ENCODE measurements at regions not wholly inside any gene's neighbourhood (a gene's known extent, or its start where the extent isn't known, plus 50 kb on each side); places are given as distances from the start of the nearest gene placed in this dataset.
A peak's percentile ranks its signal among the peaks of the same experiment; 100 is the strongest.

DNA sequence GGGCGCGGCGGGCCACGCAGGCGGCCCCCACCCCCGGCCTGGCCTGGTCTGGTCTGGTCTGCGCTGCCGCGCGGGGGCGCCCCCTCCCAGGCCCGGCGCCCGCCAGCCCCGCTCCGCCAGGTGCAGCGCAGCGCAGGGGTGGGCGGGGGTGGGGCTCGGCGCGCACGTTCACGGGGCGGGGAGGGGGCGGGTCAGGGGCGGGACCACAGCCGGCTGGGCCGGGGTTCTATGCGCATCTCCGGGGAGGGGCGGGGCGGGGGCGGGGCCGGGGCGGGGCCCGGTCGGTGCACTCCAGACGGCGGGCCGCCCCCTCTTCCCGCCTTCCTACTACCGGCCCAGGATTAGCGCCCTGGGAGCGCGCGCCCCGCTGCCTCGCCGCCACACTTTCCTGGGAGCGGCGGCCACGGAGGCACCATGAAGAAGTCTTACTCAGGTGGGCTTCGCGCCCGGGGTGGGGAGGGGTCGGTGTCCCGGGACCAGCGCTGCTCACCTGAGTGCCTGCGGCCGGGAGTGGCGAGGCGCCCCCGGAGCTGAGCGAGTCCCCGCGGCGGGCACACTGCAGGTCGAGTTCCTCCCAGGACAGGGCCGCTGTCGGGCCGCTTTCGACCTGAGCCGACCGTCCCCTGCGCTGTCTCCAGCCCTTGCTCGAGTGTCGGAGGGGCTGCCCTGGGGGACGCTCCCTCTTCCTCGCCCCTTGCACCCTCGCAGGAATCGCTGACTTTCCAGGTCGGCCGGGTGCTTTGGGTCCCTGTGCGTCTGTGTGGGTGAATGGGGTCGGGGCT lies 140.5 kb downstream of the SEC14L1 start (continued):
- TF ChIP-seq, protein P1, sequence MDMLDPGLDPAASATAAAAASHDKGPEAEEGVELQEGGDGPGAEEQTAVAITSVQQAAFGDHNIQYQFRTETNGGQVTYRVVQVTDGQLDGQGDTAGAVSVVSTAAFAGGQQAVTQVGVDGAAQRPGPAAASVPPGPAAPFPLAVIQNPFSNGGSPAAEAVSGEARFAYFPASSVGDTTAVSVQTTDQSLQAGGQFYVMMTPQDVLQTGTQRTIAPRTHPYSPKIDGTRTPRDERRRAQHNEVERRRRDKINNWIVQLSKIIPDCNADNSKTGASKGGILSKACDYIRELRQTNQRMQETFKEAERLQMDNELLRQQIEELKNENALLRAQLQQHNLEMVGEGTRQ (IDR thresholded peaks at IDR 0.05; ENCODE audit: low read depth, low read length), result no peak
- TF ChIP-seq, protein P1 (CRISPR knock-in tag; IDR thresholded peaks at IDR 0.05; ENCODE audit: borderline replicate concordance), result no peak; the same call in 1 of the 2 replicates
- TF ChIP-seq, protein P2, sequence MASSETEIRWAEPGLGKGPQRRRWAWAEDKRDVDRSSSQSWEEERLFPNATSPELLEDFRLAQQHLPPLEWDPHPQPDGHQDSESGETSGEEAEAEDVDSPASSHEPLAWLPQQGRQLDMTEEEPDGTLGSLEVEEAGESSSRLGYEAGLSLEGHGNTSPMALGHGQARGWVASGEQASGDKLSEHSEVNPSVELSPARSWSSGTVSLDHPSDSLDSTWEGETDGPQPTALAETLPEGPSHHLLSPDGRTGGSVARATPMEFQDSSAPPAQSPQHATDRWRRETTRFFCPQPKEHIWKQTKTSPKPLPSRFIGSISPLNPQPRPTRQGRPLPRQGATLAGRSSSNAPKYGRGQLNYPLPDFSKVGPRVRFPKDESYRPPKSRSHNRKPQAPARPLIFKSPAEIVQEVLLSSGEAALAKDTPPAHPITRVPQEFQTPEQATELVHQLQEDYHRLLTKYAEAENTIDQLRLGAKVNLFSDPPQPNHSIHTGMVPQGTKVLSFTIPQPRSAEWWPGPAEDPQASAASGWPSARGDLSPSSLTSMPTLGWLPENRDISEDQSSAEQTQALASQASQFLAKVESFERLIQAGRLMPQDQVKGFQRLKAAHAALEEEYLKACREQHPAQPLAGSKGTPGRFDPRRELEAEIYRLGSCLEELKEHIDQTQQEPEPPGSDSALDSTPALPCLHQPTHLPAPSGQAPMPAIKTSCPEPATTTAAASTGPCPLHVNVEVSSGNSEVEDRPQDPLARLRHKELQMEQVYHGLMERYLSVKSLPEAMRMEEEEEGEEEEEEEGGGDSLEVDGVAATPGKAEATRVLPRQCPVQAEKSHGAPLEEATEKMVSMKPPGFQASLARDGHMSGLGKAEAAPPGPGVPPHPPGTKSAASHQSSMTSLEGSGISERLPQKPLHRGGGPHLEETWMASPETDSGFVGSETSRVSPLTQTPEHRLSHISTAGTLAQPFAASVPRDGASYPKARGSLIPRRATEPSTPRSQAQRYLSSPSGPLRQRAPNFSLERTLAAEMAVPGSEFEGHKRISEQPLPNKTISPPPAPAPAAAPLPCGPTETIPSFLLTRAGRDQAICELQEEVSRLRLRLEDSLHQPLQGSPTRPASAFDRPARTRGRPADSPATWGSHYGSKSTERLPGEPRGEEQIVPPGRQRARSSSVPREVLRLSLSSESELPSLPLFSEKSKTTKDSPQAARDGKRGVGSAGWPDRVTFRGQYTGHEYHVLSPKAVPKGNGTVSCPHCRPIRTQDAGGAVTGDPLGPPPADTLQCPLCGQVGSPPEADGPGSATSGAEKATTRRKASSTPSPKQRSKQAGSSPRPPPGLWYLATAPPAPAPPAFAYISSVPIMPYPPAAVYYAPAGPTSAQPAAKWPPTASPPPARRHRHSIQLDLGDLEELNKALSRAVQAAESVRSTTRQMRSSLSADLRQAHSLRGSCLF (CRISPR knock-in tag; IDR thresholded peaks at IDR 0.05; ENCODE audit: borderline replicate concordance), result 0 out of 2 replicates have a peak, but pooled peaks have one; percentile 23
- TF ChIP-seq ZNF30 (CRISPR knock-in tag; IDR thresholded peaks at IDR 0.05) (no peak), ZNF446 (CRISPR knock-in tag; IDR thresholded peaks at IDR 0.05) (0 out of 2 replicates have a peak, but pooled peaks have one; percentile 47), FOXJ3 (CRISPR knock-in tag; IDR thresholded peaks at IDR 0.05; ENCODE audit: borderline replicate concordance) (no peak), ZNF605 (CRISPR knock-in tag; IDR thresholded peaks at IDR 0.05) (no peak; the same call in 1 of the 2 replicates), ZFP41 (CRISPR knock-in tag; IDR thresholded peaks at IDR 0.05; ENCODE audit: borderline replicate concordance) (no peak), AGO1 (IDR thresholded peaks at IDR 0.05; ENCODE audit: low read depth, low read length, poor library complexity, severe bottlenecking) (peak; percentile 77), TCF12 (IDR thresholded peaks at IDR 0.05) (no peak), TCF12 (CRISPR knock-in tag; IDR thresholded peaks at IDR 0.05) (no peak; the same call in 1 of the 2 replicates), SAP130 (CRISPR knock-in tag; IDR thresholded peaks at IDR 0.05; ENCODE audit: low read depth) (peak; percentile 93), TOE1 (CRISPR knock-in tag; IDR thresholded peaks at IDR 0.05) (no peak)
- TF ChIP-seq, protein P3, sequence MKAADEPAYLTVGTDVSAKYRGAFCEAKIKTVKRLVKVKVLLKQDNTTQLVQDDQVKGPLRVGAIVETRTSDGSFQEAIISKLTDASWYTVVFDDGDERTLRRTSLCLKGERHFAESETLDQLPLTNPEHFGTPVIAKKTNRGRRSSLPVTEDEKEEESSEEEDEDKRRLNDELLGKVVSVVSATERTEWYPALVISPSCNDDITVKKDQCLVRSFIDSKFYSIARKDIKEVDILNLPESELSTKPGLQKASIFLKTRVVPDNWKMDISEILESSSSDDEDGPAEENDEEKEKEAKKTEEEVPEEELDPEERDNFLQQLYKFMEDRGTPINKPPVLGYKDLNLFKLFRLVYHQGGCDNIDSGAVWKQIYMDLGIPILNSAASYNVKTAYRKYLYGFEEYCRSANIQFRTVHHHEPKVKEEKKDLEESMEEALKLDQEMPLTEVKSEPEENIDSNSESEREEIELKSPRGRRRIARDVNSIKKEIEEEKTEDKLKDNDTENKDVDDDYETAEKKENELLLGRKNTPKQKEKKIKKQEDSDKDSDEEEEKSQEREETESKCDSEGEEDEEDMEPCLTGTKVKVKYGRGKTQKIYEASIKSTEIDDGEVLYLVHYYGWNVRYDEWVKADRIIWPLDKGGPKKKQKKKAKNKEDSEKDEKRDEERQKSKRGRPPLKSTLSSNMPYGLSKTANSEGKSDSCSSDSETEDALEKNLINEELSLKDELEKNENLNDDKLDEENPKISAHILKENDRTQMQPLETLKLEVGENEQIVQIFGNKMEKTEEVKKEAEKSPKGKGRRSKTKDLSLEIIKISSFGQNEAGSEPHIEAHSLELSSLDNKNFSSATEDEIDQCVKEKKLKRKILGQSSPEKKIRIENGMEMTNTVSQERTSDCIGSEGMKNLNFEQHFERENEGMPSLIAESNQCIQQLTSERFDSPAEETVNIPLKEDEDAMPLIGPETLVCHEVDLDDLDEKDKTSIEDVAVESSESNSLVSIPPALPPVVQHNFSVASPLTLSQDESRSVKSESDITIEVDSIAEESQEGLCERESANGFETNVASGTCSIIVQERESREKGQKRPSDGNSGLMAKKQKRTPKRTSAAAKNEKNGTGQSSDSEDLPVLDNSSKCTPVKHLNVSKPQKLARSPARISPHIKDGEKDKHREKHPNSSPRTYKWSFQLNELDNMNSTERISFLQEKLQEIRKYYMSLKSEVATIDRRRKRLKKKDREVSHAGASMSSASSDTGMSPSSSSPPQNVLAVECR (CRISPR knock-in tag; IDR thresholded peaks at IDR 0.05; ENCODE audit: borderline replicate concordance), result peak; percentile 88; the same call in 1 of the 2 replicates
- TF ChIP-seq, protein P4, sequence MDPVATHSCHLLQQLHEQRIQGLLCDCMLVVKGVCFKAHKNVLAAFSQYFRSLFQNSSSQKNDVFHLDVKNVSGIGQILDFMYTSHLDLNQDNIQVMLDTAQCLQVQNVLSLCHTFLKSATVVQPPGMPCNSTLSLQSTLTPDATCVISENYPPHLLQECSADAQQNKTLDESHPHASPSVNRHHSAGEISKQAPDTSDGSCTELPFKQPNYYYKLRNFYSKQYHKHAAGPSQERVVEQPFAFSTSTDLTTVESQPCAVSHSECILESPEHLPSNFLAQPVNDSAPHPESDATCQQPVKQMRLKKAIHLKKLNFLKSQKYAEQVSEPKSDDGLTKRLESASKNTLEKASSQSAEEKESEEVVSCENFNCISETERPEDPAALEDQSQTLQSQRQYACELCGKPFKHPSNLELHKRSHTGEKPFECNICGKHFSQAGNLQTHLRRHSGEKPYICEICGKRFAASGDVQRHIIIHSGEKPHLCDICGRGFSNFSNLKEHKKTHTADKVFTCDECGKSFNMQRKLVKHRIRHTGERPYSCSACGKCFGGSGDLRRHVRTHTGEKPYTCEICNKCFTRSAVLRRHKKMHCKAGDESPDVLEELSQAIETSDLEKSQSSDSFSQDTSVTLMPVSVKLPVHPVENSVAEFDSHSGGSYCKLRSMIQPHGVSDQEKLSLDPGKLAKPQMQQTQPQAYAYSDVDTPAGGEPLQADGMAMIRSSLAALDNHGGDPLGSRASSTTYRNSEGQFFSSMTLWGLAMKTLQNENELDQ (CRISPR knock-in tag; IDR thresholded peaks at IDR 0.05; ENCODE audit: borderline replicate concordance), result no peak

Measured in HepG2 (cell line).